ENCODE measurements at regions not wholly inside any gene's neighbourhood (a gene's known extent, or its start where the extent isn't known, plus 50 kb on each side); places are given as distances from the start of the nearest gene placed in this dataset.

DNA sequence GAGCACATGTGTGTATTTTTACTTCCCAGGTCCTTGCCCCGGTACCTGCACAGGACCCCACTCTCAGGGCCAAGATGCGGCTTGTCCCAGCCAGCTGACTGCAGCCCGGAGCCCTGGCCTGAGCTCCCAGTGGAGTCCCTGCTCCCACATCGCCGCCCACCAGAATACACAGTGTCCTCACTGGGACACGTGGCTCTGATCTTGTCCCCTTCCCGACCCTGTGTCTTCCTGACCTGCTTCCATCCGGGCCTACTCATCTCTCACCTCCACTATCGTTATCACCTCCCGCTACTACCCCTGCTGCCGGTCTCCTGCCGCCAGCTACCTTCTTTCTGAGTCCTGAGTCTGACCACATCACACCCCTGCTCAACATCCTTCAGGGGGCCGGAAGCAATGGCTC is 146.3 kb upstream of the CHST15 start:
- TF ChIP-seq, protein P1, sequence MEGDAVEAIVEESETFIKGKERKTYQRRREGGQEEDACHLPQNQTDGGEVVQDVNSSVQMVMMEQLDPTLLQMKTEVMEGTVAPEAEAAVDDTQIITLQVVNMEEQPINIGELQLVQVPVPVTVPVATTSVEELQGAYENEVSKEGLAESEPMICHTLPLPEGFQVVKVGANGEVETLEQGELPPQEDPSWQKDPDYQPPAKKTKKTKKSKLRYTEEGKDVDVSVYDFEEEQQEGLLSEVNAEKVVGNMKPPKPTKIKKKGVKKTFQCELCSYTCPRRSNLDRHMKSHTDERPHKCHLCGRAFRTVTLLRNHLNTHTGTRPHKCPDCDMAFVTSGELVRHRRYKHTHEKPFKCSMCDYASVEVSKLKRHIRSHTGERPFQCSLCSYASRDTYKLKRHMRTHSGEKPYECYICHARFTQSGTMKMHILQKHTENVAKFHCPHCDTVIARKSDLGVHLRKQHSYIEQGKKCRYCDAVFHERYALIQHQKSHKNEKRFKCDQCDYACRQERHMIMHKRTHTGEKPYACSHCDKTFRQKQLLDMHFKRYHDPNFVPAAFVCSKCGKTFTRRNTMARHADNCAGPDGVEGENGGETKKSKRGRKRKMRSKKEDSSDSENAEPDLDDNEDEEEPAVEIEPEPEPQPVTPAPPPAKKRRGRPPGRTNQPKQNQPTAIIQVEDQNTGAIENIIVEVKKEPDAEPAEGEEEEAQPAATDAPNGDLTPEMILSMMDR (IDR thresholded peaks at IDR 0.05; ENCODE audit: insufficient read depth, low read depth, low read length, missing control alignments), result no peak
- no peak for DNase-seq (ENCODE audit: low read depth)
- H3K4me3 ChIP-seq (ENCODE audit: low read length), result no peak overlapping the region

DNA sequence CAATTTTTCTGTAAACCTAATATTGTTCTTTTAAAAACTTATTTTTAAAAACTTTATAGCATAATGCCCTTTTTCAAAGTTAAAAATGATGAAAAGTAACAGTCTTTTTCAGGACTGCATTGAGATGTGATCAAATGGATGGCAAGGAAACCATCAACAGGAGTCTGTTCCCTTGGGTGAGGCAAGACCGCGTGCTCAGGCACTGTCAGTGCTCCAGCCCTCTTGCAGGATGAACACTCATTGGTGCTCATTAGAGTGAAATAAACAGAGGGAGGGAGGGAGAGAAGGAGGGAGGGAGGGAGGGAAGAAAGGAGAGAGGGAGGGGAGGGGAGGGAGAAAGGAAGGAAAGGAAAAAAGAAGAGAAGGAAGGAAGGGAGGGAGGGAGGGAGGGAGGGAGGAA is 145.7 kb upstream of the CHST15 start:
- no peak overlapping the region for H3K4me3 ChIP-seq (ENCODE audit: low read length)
- no peak for DNase-seq (ENCODE audit: low read depth)
- TF ChIP-seq, protein P1 (IDR thresholded peaks at IDR 0.05; ENCODE audit: insufficient read depth, low read depth, low read length, missing control alignments), result no peak

DNA sequence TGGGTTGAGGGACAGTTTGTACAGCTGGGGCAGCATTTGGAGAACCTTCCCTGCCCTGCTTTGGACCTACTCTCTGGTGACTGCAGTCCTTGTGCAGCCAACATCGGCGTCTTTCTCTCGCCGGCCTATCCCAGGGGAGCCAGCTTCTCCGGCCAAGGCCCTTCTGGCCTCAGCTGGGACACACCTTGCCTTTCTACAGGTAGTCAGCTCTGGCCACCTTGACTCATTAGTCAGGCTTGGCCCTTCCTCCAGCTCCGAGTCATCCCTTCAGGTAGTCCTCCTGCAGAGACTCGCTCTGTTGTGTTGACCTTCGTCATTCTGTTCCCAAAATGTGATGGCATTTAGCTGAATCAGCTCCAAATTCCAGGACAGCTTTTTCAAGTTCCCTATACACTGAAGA is 145.0 kb upstream of the CHST15 start:
- TF ChIP-seq, protein P1 (IDR thresholded peaks at IDR 0.05; ENCODE audit: insufficient read depth, low read depth, low read length, missing control alignments), result no peak
- no peak overlapping the region for H3K4me3 ChIP-seq (ENCODE audit: low read length)
- peak; percentile 77 for DNase-seq (ENCODE audit: low read depth)

- TF ChIP-seq, protein P1 (IDR thresholded peaks at IDR 0.05; ENCODE audit: insufficient read depth, low read depth, low read length, missing control alignments), result no peak
- DNase-seq (ENCODE audit: low read depth), result no peak
- no peak overlapping the region for H3K4me3 ChIP-seq (ENCODE audit: low read length)
Measured at GRCh38 chr10:124237282-124237961, 144.0 kb upstream of the CHST15 start.

- TF ChIP-seq, protein P1 (IDR thresholded peaks at IDR 0.05; ENCODE audit: insufficient read depth, low read depth, low read length, missing control alignments), result no peak
- no peak for DNase-seq (ENCODE audit: low read depth)
- H3K4me3 ChIP-seq (ENCODE audit: low read length), result no peak overlapping the region
Measured at GRCh38 chr10:124236816-124237215, 143.4 kb upstream of the CHST15 start.

DNA sequence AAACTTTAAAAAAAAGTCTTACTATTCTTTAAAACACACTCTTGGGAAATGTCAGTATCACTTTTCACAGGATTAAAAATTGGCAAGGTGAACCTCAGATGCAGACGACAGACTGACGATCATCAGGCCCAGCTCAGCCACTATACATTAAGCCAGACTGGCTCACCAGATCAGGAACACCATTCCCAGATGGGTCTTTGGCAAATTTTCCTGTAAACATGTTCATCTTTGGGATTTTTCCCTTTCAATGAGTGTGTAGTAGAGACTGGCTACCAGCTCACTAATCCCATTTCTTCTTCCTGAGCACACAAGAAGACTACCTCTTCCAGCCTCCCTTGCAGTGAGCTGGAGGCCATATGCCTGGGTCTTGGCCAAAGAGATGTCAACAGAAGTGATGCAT is 142.7 kb upstream of the CHST15 start:
- TF ChIP-seq, protein P1 (IDR thresholded peaks at IDR 0.05; ENCODE audit: insufficient read depth, low read depth, low read length, missing control alignments), result no peak
- no peak overlapping the region for H3K4me3 ChIP-seq (ENCODE audit: low read length)
- DNase-seq (ENCODE audit: low read depth), result no peak

- TF ChIP-seq, protein P1 (IDR thresholded peaks at IDR 0.05; ENCODE audit: insufficient read depth, low read depth, low read length, missing control alignments), result no peak
- no peak overlapping the region for H3K4me3 ChIP-seq (ENCODE audit: low read length)
- DNase-seq (ENCODE audit: low read depth), result no peak
Measured at GRCh38 chr10:124235232-124235631, 141.8 kb upstream of the CHST15 start.
